Kidney (tissue), 13 donors: ENCODE measurements at regions not wholly inside any gene's neighbourhood (a gene's known extent, or its start where the extent isn't known, plus 50 kb on each side); places are given as distances from the start of the nearest gene placed in this dataset.

ENCODE experiments used
- DNase-seq, 5 donors: peaks; one replicate each; pipeline ENCODE4 v3.0.0-alpha.2; 2013 to 2020
- FAIRE-seq: peaks from 2 replicates; lab custom pipeline; 2012; peaks lifted over from hg19 to GRCh38; lab: Jason Lieb, UNC
- H3K27ac ChIP-seq, 2 donors: one replicate each; pipeline ENCODE4 v1.7.0; 2013; ENCODE audit warnings: low read depth in 2 of 2, low read length in 2 of 2, inconsistent platforms in 1 of 2
- H3K27me3 ChIP-seq: one replicate; pipeline ENCODE4 v1.7.1; 2013; ENCODE audit warnings: low read length, inconsistent platforms; ENCODE audit not compliant: control insufficient read depth, insufficient read depth
- H3K36me3 ChIP-seq, 3 donors: one replicate each; pipeline versions ENCODE4 v1.7.0 to v1.7.1; 2013; ENCODE audit warnings: low read length in 3 of 3, control low read depth in 1 of 3, inconsistent platforms in 1 of 3; ENCODE audit not compliant: insufficient read depth in 3 of 3, control insufficient read depth in 2 of 3
- H3K4me1 ChIP-seq, 3 donors: one replicate each; pipeline versions ENCODE4 v1.7.0 to v1.7.1; 2013; ENCODE audit warnings: low read length in 3 of 3, inconsistent platforms in 1 of 3, low read depth in 1 of 3; ENCODE audit not compliant: control insufficient read depth in 2 of 3, insufficient read depth in 2 of 3
- H3K4me3 ChIP-seq, 3 donors: one replicate each; pipeline versions ENCODE4 v1.7.0 to v1.8.1; 2013; ENCODE audit warnings: low read length in 3 of 3, control low read depth in 1 of 3, inconsistent platforms in 1 of 3
- H3K9ac ChIP-seq, 3 donors: one replicate each; pipeline versions ENCODE4 v1.7.0 to v1.7.1; 2013; ENCODE audit warnings: low read length in 3 of 3, control low read depth in 1 of 3, inconsistent platforms in 1 of 3
- H3K9me3 ChIP-seq, 3 donors: one replicate each; pipeline versions ENCODE4 v1.7.0 to v1.7.1; 2013; ENCODE audit warnings: low read length in 3 of 3, control low read depth in 1 of 3, inconsistent platforms in 1 of 3; ENCODE audit not compliant: control insufficient read depth in 2 of 3, insufficient read depth in 1 of 3
- CTCF ChIP-seq: IDR thresholded peaks from 3 replicates; pipeline ENCODE4 v1.5.1; 2012; ENCODE audit warnings: mild to moderate bottlenecking, moderate library complexity, borderline replicate concordance; ENCODE audit not compliant: insufficient read depth; ENCODE audit errors: extremely low read depth
- intact Hi-C: fragments of 100-400 bp; cut with DNase I; formaldehyde crosslinking; loops from one replicate; pipeline ENCODE4 v1.11.1; 2022
- donor health status: control.
- donor health status: control.
- donor health status: control.
- donor health status: control.
- donor health status: control.
- donor health status: DM: yes; HTN: yes; CAD: no.
- donor health status: Normal renal cell carcinoma (clear cell type).

GRCh38 chr1:109816975-109817535, 53.3 kb upstream of the EPS8L3 start:
- no peaks in the 10 kb centered on the region for H3K36me3 ChIP-seq
- TF ChIP-seq CTCF, result no peak
- intact Hi-C loops, result no loop called here
- no peak overlapping the region for H3K9ac ChIP-seq
- no peaks in the 10 kb centered on the region for H3K27me3 ChIP-seq
- no peaks in the 10 kb centered on the region for H3K9me3 ChIP-seq
- FAIRE-seq (no peak), DNase-seq (no peak)
- H3K4me3 ChIP-seq, result no peak overlapping the region
- H3K4me1 ChIP-seq, result peaks cover 0 to 8% (median 5%) of the 10 kb centered on the region in 3 donors
- no peak overlapping the region for H3K27ac ChIP-seq

- H3K27me3 ChIP-seq, result no peaks in the 10 kb centered on the region
- no peaks in the 10 kb centered on the region for H3K9me3 ChIP-seq
- FAIRE-seq, result no peak
- DNase-seq, result no peak
- H3K27ac ChIP-seq, result no peak overlapping the region
- intact Hi-C loops, result no loop called here
- TF ChIP-seq CTCF, result no peak
- H3K36me3 ChIP-seq, result no peaks in the 10 kb centered on the region
- H3K4me1 ChIP-seq, result peaks cover 0 to 8% (median 5%) of the 10 kb centered on the region in 3 donors
- no peak overlapping the region for H3K9ac ChIP-seq
- H3K4me3 ChIP-seq, result no peak overlapping the region
These were observed 52.6 kb upstream of the EPS8L3 start for GRCh38 chr1:109816175-109816811.

GRCh38 chr1:109815809-109816174, 52.1 kb upstream of the EPS8L3 start:
- DNase-seq (no peak), FAIRE-seq (no peak)
- Histone ChIP-seq H3K27ac (no peak overlapping the region), H3K9ac (no peak overlapping the region), H3K27me3 (no peaks in the 10 kb centered on the region), H3K9me3 (no peaks in the 10 kb centered on the region), H3K4me3 (no peak overlapping the region), H3K4me1 (peaks cover 0 to 8% (median 5%) of the 10 kb centered on the region in 3 donors), H3K36me3 (no peaks in the 10 kb centered on the region)
- no peak for TF ChIP-seq CTCF
- intact Hi-C loops, result no loop called here
